ENCODE measurements at regions not wholly inside any gene's neighbourhood (a gene's known extent, or its start where the extent isn't known, plus 50 kb on each side); places are given as distances from the start of the nearest gene placed in this dataset.
"Not testable (repeated sequence)": the region's sequence is repeated elsewhere in the genome, so short reads cannot be mapped to it uniquely, and the experiment has no call there.

DNA sequence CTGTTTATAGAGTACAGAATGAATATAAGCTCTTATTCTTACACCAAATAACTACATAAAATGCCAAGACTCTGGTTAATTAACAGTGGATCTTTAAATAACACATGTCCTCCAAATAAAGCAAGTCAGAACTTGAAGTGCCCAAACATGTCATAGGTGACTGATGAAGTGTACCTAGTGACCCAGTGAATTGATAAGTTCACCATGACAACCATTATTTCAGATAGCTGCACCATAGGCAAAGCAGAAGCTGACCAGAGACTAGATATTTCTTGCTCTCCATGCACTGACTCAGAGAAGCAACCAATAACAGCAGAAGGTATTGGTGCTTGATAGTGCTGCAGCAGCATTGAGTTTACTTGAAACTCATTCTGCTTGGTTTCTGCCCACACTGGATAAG is 192.1 kb downstream of the DUSP10 start:
- Mint-ChIP-seq H3K27ac (ENCODE audit: unreplicated experiment) (no peak overlapping the region), H3K27me3 (ENCODE audit: unreplicated experiment) (peaks cover 1% of the 10 kb centered on the region), H3K9me3 (ENCODE audit: unreplicated experiment) (no peaks in the 10 kb centered on the region), H3K4me3 (ENCODE audit: unreplicated experiment) (no peak overlapping the region), H3K36me3 (ENCODE audit: low read depth, unreplicated experiment) (no peaks in the 10 kb centered on the region), H3K4me1 (ENCODE audit: unreplicated experiment) (no peaks in the 10 kb centered on the region)
- DNase-seq (ENCODE audit: low spot score): no peak
- TF ChIP-seq CTCF (IDR thresholded peaks at IDR 0.05; ENCODE audit: unreplicated experiment): no peak

DNA sequence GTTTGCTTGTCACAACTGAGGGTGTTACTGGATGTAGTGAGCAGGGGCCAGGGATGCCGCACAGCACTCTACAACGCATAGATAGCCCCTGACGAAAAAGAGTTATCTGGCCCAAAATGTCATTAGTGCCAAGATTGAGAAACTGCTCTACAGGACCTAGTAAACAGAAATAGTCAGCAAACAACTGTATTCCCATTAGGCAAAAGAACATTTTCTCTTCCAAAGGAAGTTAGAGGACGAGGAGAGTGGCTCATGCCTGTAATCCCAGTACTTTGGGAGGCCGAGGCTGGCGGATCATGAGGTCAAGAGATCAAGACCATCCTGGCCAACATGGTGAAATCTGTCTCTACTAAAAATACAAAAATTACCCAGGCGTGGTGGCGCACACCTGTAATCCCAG is 189.1 kb downstream of the DUSP10 start:
- H3K27ac Mint-ChIP-seq (ENCODE audit: unreplicated experiment); H3K36me3 Mint-ChIP-seq (ENCODE audit: low read depth, unreplicated experiment); H3K27me3 Mint-ChIP-seq (ENCODE audit: unreplicated experiment); DNase-seq (ENCODE audit: low spot score); H3K9me3 Mint-ChIP-seq (ENCODE audit: unreplicated experiment); H3K4me1 Mint-ChIP-seq (ENCODE audit: unreplicated experiment); H3K4me3 Mint-ChIP-seq (ENCODE audit: unreplicated experiment): not testable (repeated sequence)

- no peak overlapping the region for H3K27ac Mint-ChIP-seq (ENCODE audit: unreplicated experiment)
- H3K4me3 Mint-ChIP-seq (ENCODE audit: unreplicated experiment): no peak overlapping the region
- TF ChIP-seq CTCF (IDR thresholded peaks at IDR 0.05; ENCODE audit: unreplicated experiment): no peak
- H3K9me3 Mint-ChIP-seq (ENCODE audit: unreplicated experiment): no peaks in the 10 kb centered on the region
- no peaks in the 10 kb centered on the region for H3K27me3 Mint-ChIP-seq (ENCODE audit: unreplicated experiment)
- H3K36me3 Mint-ChIP-seq (ENCODE audit: low read depth, unreplicated experiment): no peaks in the 10 kb centered on the region
- no peaks in the 10 kb centered on the region for H3K4me1 Mint-ChIP-seq (ENCODE audit: unreplicated experiment)
- DNase-seq (ENCODE audit: low spot score): no peak
Observed at GRCh38 chr1:221555689-221556433, 186.0 kb downstream of the DUSP10 start.

- no peak for TF ChIP-seq CTCF (IDR thresholded peaks at IDR 0.05; ENCODE audit: unreplicated experiment)
- no peaks in the 10 kb centered on the region for H3K27me3 Mint-ChIP-seq (ENCODE audit: unreplicated experiment)
- H3K4me1 Mint-ChIP-seq (ENCODE audit: unreplicated experiment): no peaks in the 10 kb centered on the region
- no peak for DNase-seq (ENCODE audit: low spot score)
- H3K27ac Mint-ChIP-seq (ENCODE audit: unreplicated experiment): no peak overlapping the region
- no peaks in the 10 kb centered on the region for H3K9me3 Mint-ChIP-seq (ENCODE audit: unreplicated experiment)
- no peaks in the 10 kb centered on the region for H3K36me3 Mint-ChIP-seq (ENCODE audit: low read depth, unreplicated experiment)
- no peak overlapping the region for H3K4me3 Mint-ChIP-seq (ENCODE audit: unreplicated experiment)
Observed at GRCh38 chr1:221556435-221556834, 185.5 kb downstream of the DUSP10 start.

DNA sequence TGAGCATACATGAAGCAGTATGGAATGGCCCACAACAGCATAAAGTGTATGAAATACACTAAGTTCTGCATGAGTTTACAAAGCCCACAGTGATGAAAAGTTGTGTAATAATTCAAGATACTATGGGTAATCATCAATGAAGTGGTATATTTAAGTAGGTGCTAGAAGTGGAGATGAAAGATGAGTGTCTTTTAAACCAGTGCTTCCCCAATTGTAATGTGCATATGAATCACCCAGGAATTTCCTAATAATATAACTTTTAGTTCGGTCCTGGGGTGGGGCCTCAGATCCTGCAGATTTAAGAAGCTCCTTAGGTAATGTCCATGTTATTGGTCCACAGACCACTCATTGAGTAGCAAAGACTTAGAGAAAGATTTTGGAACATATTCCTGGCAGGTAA is 184.9 kb downstream of the DUSP10 start:
- TF ChIP-seq CTCF (IDR thresholded peaks at IDR 0.05; ENCODE audit: unreplicated experiment): no peak
- Mint-ChIP-seq H3K27ac (ENCODE audit: unreplicated experiment) (no peak overlapping the region), H3K27me3 (ENCODE audit: unreplicated experiment) (no peaks in the 10 kb centered on the region), H3K36me3 (ENCODE audit: low read depth, unreplicated experiment) (no peaks in the 10 kb centered on the region), H3K4me1 (ENCODE audit: unreplicated experiment) (no peaks in the 10 kb centered on the region), H3K4me3 (ENCODE audit: unreplicated experiment) (no peak overlapping the region), H3K9me3 (ENCODE audit: unreplicated experiment) (no peaks in the 10 kb centered on the region)
- no peak for DNase-seq (ENCODE audit: low spot score)

Measured in endothelial cell (in vitro differentiated cells).